WTC11 (cell line): ENCODE measurements at regions not wholly inside any gene's neighbourhood (a gene's known extent, or its start where the extent isn't known, plus 50 kb on each side); places are given as distances from the start of the nearest gene placed in this dataset.

Experiments used
- ATAC-seq: fragments of 200-7000 bp; cut with Tn5 transposase; 2 replicates; pipeline ENCODE4 v1.10.0; 2021; ENCODE audit warnings: mild to moderate bottlenecking, moderate library complexity
- CTCF ChIA-PET: fragments of 300-600 bp; sonication (Branson Sonifier 250); formaldehyde crosslinking; loops from one replicate; lab custom pipeline; 2021; ENCODE audit warnings: antibody characterized with exemption; lab: Charles Lee
- POLR2A ChIA-PET: fragments of 350-600 bp; sonication (Branson Sonifier 250); formaldehyde crosslinking; loops from one replicate; lab custom pipeline; 2021; ENCODE audit warnings: antibody characterized with exemption; lab: Charles Lee
- DNase-seq: peaks from one replicate; pipeline ENCODE4 v3.0.0; 2021; ENCODE audit warnings: low spot score
- H3K27ac Mint-ChIP-seq: 2 replicates; pipeline ENCODE4 v1.8.0; 2021; ENCODE audit warnings: mixed read lengths
- H3K27me3 Mint-ChIP-seq: 2 replicates; pipeline ENCODE4 v1.8.0; 2021; ENCODE audit warnings: low read depth, mild to moderate bottlenecking, moderate library complexity, mixed read lengths
- H3K36me3 Mint-ChIP-seq: 2 replicates; pipeline ENCODE4 v1.8.0; 2021; ENCODE audit warnings: mixed read lengths
- H3K4me1 Mint-ChIP-seq: 2 replicates; pipeline ENCODE4 v1.8.0; 2022; ENCODE audit warnings: mixed read lengths
- H3K4me3 Mint-ChIP-seq: 2 replicates; pipeline ENCODE4 v1.8.0; 2021; ENCODE audit warnings: mild to moderate bottlenecking, moderate library complexity, mixed read lengths
- H3K9me3 Mint-ChIP-seq: 2 replicates; pipeline ENCODE4 v1.8.0; 2021; ENCODE audit warnings: mixed read lengths
- CREB1 ChIP-seq: sonication (generic); formaldehyde crosslinking; IDR thresholded peaks from 2 replicates; pipeline ENCODE4 v1.8.0; 2023; ENCODE audit warnings: mild to moderate bottlenecking, missing genetic modification reagents
- CTCF ChIP-seq: fragments of 200-600 bp; IDR thresholded peaks from 2 replicates; pipeline ENCODE4 v1.8.0; 2022; ENCODE audit warnings: antibody characterized with exemption
- GABPB1 ChIP-seq: sonication (generic); formaldehyde crosslinking; IDR thresholded peaks from 2 replicates; pipeline ENCODE4 v1.8.1; 2023; ENCODE audit warnings: mild to moderate bottlenecking, missing genetic modification reagents
- IRF2 ChIP-seq: sonication (generic); formaldehyde crosslinking; IDR thresholded peaks from 2 replicates; pipeline ENCODE4 v1.8.0; 2022; ENCODE audit warnings: low read depth, missing genetic modification reagents, borderline replicate concordance
- MLX ChIP-seq: sonication (generic); formaldehyde crosslinking; IDR thresholded peaks from 2 replicates; pipeline ENCODE4 v1.8.1; 2023; ENCODE audit warnings: mild to moderate bottlenecking, missing genetic modification reagents, moderate library complexity
- NFE2L1 ChIP-seq: sonication (generic); formaldehyde crosslinking; IDR thresholded peaks from 2 replicates; pipeline ENCODE4 v1.8.1; 2023; ENCODE audit warnings: missing genetic modification reagents
- NFYB ChIP-seq: sonication (generic); formaldehyde crosslinking; conservative IDR thresholded peaks from 2 replicates; pipeline ENCODE4 v1.8.0; 2022; ENCODE audit warnings: low read depth, missing genetic modification reagents
- NR2C2 ChIP-seq: sonication (generic); formaldehyde crosslinking; IDR thresholded peaks from 2 replicates; pipeline ENCODE4 v1.8.0; 2022; ENCODE audit warnings: mild to moderate bottlenecking, missing genetic modification reagents
- PREB ChIP-seq: sonication (generic); formaldehyde crosslinking; IDR thresholded peaks from 2 replicates; pipeline ENCODE4 v1.8.1; 2022; ENCODE audit warnings: mild to moderate bottlenecking, missing genetic modification reagents, moderate library complexity, borderline replicate concordance
- SMAD3 ChIP-seq: sonication (generic); formaldehyde crosslinking; IDR thresholded peaks from 2 replicates; pipeline ENCODE4 v1.8.0; 2022; ENCODE audit warnings: missing genetic modification reagents, mild to moderate bottlenecking, borderline replicate concordance
- SOX15 ChIP-seq: fragments of 250-450 bp; sonication (Bioruptor Pico); IDR thresholded peaks from 2 replicates; pipeline ENCODE4 v1.9.0; 2021; ENCODE audit warnings: mild to moderate bottlenecking
- STAT6 ChIP-seq: sonication (generic); formaldehyde crosslinking; conservative IDR thresholded peaks from 2 replicates; pipeline ENCODE4 v1.8.1; 2023; ENCODE audit warnings: mild to moderate bottlenecking, low read depth, missing genetic modification reagents, moderate library complexity
- USF1 ChIP-seq: sonication (generic); formaldehyde crosslinking; IDR thresholded peaks from 2 replicates; pipeline ENCODE4 v1.8.0; 2022; ENCODE audit warnings: mild to moderate bottlenecking, missing genetic modification reagents
- USF2 ChIP-seq: sonication (generic); formaldehyde crosslinking; IDR thresholded peaks from 2 replicates; pipeline ENCODE4 v1.8.1; 2023; ENCODE audit warnings: mild to moderate bottlenecking, missing genetic modification reagents, moderate library complexity
- ZNF219 ChIP-seq: sonication (generic); formaldehyde crosslinking; IDR thresholded peaks from 2 replicates; pipeline ENCODE4 v1.8.0; 2023; ENCODE audit warnings: missing genetic modification reagents, mild to moderate bottlenecking, borderline replicate concordance
- ZNF281 ChIP-seq: sonication (generic); formaldehyde crosslinking; IDR thresholded peaks from 2 replicates; pipeline ENCODE4 v1.8.0; 2023; ENCODE audit warnings: mild to moderate bottlenecking, missing genetic modification reagents
- ZNF416 ChIP-seq: fragments of 250-450 bp; sonication (Bioruptor Pico); IDR thresholded peaks from 2 replicates; pipeline ENCODE4 v1.9.0; 2021; ENCODE audit warnings: mild to moderate bottlenecking, inconsistent platforms
- ZNF425 ChIP-seq: fragments of 250-450 bp; sonication (Bioruptor Pico); conservative IDR thresholded peaks from 2 replicates; pipeline ENCODE4 v1.9.0; 2021; ENCODE audit warnings: mild to moderate bottlenecking

GRCh38 chr11:23679041-23679440 is 817.8 kb upstream of the LUZP2 start:
- Mint-ChIP-seq H3K27me3 (no peaks in the 10 kb centered on the region), H3K27ac (no peak overlapping the region), H3K36me3 (no peaks in the 10 kb centered on the region), H3K9me3 (no peaks in the 10 kb centered on the region)
- no peak for ATAC-seq
- TF ChIP-seq GABPB1, result no peak
- no peak for TF ChIP-seq ZNF281 (CRISPR knock-in tag)
- no peak for TF ChIP-seq CREB1 (CRISPR knock-in tag)
- no peak for TF ChIP-seq USF1 (CRISPR knock-in tag)
- no peak for TF ChIP-seq NR2C2
- TF ChIP-seq MLX (CRISPR knock-in tag), result no peak
- no peak for TF ChIP-seq SOX15 (CRISPR knock-in tag)
- no peak for TF ChIP-seq ZNF416 (CRISPR knock-in tag)
- no peak for TF ChIP-seq STAT6
- no peak for TF ChIP-seq SMAD3
- TF ChIP-seq CTCF, result no peak
- TF ChIP-seq ZNF425 (CRISPR knock-in tag), result no peak
- no peak for TF ChIP-seq PREB (CRISPR knock-in tag)
- TF ChIP-seq NFE2L1 (CRISPR knock-in tag), result no peak
- TF ChIP-seq USF2 (CRISPR knock-in tag), result no peak
- TF ChIP-seq ZNF219 (CRISPR knock-in tag), result no peak
- TF ChIP-seq NFYB (CRISPR knock-in tag), result no peak
- no peak for TF ChIP-seq IRF2
- TF ChIP-seq, all 79 proteins: peak for 0
- ChIA-PET POLR2A (no interaction called here), CTCF (interaction anchor here (0.9 kb wide), 1 partner anchor 139 kb away, joined by 3 read pairs; no protein-coding TSS in a partner anchor)
- no peak for DNase-seq
- Mint-ChIP-seq H3K4me3 (no peak overlapping the region), H3K4me1 (no peaks in the 10 kb centered on the region)
